K562 (cell line): ENCODE measurements at regions not wholly inside any gene's neighbourhood (a gene's known extent, or its start where the extent isn't known, plus 50 kb on each side); places are given as distances from the start of the nearest gene placed in this dataset.

Experiments used
- ATAC-seq: fragments of 200-7000 bp; cut with Tn5 transposase; 3 replicates; pipeline ENCODE4 v1.9.1; 2020; ENCODE audit warnings: moderate library complexity
- BruUV-seq: library from RNA; stranded (reverse); fragments of 400-500 nt; replicated peaks from 2 replicates; lab custom pipeline; 2021; lab: Mats Ljungman, UMichigan
- CTCF ChIA-PET: fragments of 300-600 bp; formaldehyde crosslinking; extraction: SDS; loops from one replicate; lab custom pipeline; 2021; ENCODE audit warnings: low intra/inter-chr PET ratio; lab: Yijun Ruan, JAX
- POLR2A ChIA-PET: fragments of 300-600, 350-650 bp; sonication (Branson Sonifier 250); formaldehyde crosslinking; extraction: SDS; loops from one replicate; lab custom pipeline; 2021; ENCODE audit warnings: antibody characterized with exemption, inconsistent platforms; lab: Yijun Ruan, JAX
- DNase-seq, 4 experiments: peaks; one replicate each; pipeline versions ENCODE4 v3.0.0 to v3.0.0-alpha.2; 2011 to 2018; ENCODE audit warnings: low spot score in 3 of 4, mixed read lengths in 3 of 4; ENCODE audit errors: extremely low read depth in 1 of 4
- FAIRE-seq: peaks from 2 replicates; lab custom pipeline; 2011; peaks lifted over from hg19 to GRCh38; lab: Jason Lieb, UNC
- H2AFZ ChIP-seq: 2 replicates; pipeline ENCODE4 v1.6.0; 2011; ENCODE audit warnings: low read depth, low read length, control low read depth, inconsistent platforms
- H3K27ac ChIP-seq: fragments of 200-600 bp; 3 replicates; pipeline ENCODE4 v1.8.0; 2011; ENCODE audit warnings: low read depth, mild to moderate bottlenecking, control low read depth, inconsistent platforms, low read length, moderate library complexity, mixed read lengths; ENCODE audit errors: extremely low read depth
- H3K27me3 ChIP-seq, 2 experiments: fragments of 300-600 bp in 1 of 2; 2 replicates in 1 of 2; 3 replicates in 1 of 2; pipeline versions ENCODE4 v1.6.0 to v1.8.0; 2011; ENCODE audit warnings: inconsistent platforms in 2 of 2, low read length in 2 of 2, mild to moderate bottlenecking in 1 of 2, mixed read lengths in 1 of 2, moderate library complexity in 1 of 2; ENCODE audit not compliant: control insufficient read depth in 2 of 2, insufficient read depth in 2 of 2
- H3K36me3 ChIP-seq: fragments of 300-600 bp; 3 replicates; pipeline ENCODE4 v1.8.0; 2011; ENCODE audit warnings: mild to moderate bottlenecking, low read length, inconsistent platforms; ENCODE audit not compliant: control insufficient read depth, insufficient read depth
- H3K4me1 ChIP-seq, 2 experiments: fragments of 200-600 bp in 1 of 2; replicated peaks in 1 of 2; 2 replicates in 1 of 2; 3 replicates in 1 of 2; pipeline versions ENCODE4 v1.5.1 to v1.8.0; 2011; ENCODE audit warnings: inconsistent platforms in 2 of 2, low read length in 2 of 2, mild to moderate bottlenecking in 1 of 2, mixed read lengths in 1 of 2, moderate library complexity in 1 of 2; ENCODE audit not compliant: control insufficient read depth in 2 of 2, insufficient read depth in 2 of 2
- H3K4me2 ChIP-seq: 2 replicates; pipeline ENCODE4 v1.6.1; 2011; ENCODE audit warnings: low read length, control low read depth, inconsistent platforms, mixed read lengths; ENCODE audit not compliant: insufficient read depth
- H3K4me3 ChIP-seq: fragments of 200-600 bp; sonication (generic), shearing (Covaris generic); 2 replicates; pipeline ENCODE4 v1.5.1; 2016; ENCODE audit warnings: control low read depth, inconsistent platforms
- H3K79me2 ChIP-seq: fragments of 200-600 bp; 3 replicates; pipeline ENCODE4 v1.8.0; 2011; ENCODE audit warnings: low read length, inconsistent platforms; ENCODE audit not compliant: control insufficient read depth, insufficient read depth
- H3K9ac ChIP-seq, 2 experiments: 2 replicates each; pipeline versions ENCODE4 v1.6.0 to v1.6.1; 2011; ENCODE audit warnings: low read depth in 2 of 2, low read length in 2 of 2, control low read depth in 1 of 2, inconsistent platforms in 1 of 2, mild to moderate bottlenecking in 1 of 2, mixed read lengths in 1 of 2; ENCODE audit not compliant: insufficient read depth in 1 of 2
- H3K9me1 ChIP-seq: one replicate; pipeline ENCODE4 v1.6.0; 2011; ENCODE audit warnings: inconsistent platforms, mild to moderate bottlenecking, low read length, moderate library complexity; ENCODE audit not compliant: control insufficient read depth, insufficient read depth
- H3K9me3 ChIP-seq: replicated peaks from 2 replicates; pipeline ENCODE4 v1.5.1; 2011; ENCODE audit warnings: low read depth, low read length, inconsistent platforms; ENCODE audit not compliant: control insufficient read depth, insufficient read depth
- H4K20me1 ChIP-seq: replicated peaks from 2 replicates; pipeline ENCODE4 v1.6.1; 2011; ENCODE audit warnings: low read length, inconsistent platforms, mixed read lengths; ENCODE audit not compliant: control insufficient read depth, insufficient read depth
- BRF2 ChIP-seq: IDR thresholded peaks from 3 replicates; pipeline ENCODE4 v1.6.1; 2011; ENCODE audit warnings: borderline replicate concordance, mild to moderate bottlenecking; ENCODE audit not compliant: insufficient read length, insufficient read depth
- FOS ChIP-seq: IDR thresholded peaks from 3 replicates; pipeline ENCODE4 v1.6.1; 2011; ENCODE audit not compliant: insufficient read length; ENCODE audit errors: extremely low read depth
- FOXK2 ChIP-seq, 2 experiments: fragments of 450-650 bp; IDR thresholded peaks in 1 of 2; conservative IDR thresholded peaks in 1 of 2; 2 replicates each; pipeline ENCODE4 v1.6.1; 2016; ENCODE audit warnings: low read depth in 2 of 2, mild to moderate bottlenecking in 1 of 2
- FOXM1 ChIP-seq, 2 experiments: fragments of 450-650 bp in 1 of 2; sonication (generic) in 1 of 2; formaldehyde crosslinking in 1 of 2; IDR thresholded peaks; 2 replicates each; pipeline versions ENCODE4 v1.6.1 to v1.9.0; 2017 to 2022; ENCODE audit warnings: low read depth in 2 of 2, mild to moderate bottlenecking in 2 of 2, missing genetic modification reagents in 1 of 2, moderate library complexity in 1 of 2
- GTF2F1 ChIP-seq: IDR thresholded peaks from 2 replicates; pipeline ENCODE4 v1.6.1; 2011; ENCODE audit warnings: low read depth, low read length, improper control_type of control experiment
- RFX1 ChIP-seq: fragments of 450-650 bp; IDR thresholded peaks from 2 replicates; pipeline ENCODE4 v1.6.1; 2016; ENCODE audit warnings: mild to moderate bottlenecking, moderate library complexity
- ZNF780A ChIP-seq: fragments of 250-450 bp; sonication (Bioruptor Pico); IDR thresholded peaks from 2 replicates; pipeline ENCODE4 v1.5.0; 2021; ENCODE audit warnings: mild to moderate bottlenecking
- WGBS: fragments of 100-300 bp; shearing (Covaris generic); methylation state at CpG from one replicate; pipeline ENCODE4 v1.1.6; 2016; ENCODE audit warnings: low coverage, mixed read lengths; ENCODE audit not compliant: insufficient coverage; ENCODE audit errors: missing lambda C conversion rate; 5-methylcytosine and 5-hydroxymethylcytosine counted together
- in situ Hi-C: fragments of 300-500 bp; cut with MboI; formaldehyde crosslinking; loops from 4 replicates; pipeline ENCODE4 v1.15.0; 2018; ENCODE audit warnings: inconsistent platforms, mixed read lengths
- intact Hi-C: fragments of 100-400 bp; cut with micrococcal nuclease; formaldehyde crosslinking; loops from 2 replicates; pipeline ENCODE4 v1.14.2; 2022

- POLR2A ChIA-PET = interaction anchor here (0.9 kb wide), 1 partner anchor 12 kb away, joined by 4 read pairs; no protein-coding TSS in a partner anchor
- Histone ChIP-seq H3K9me1 (no peaks in the 10 kb centered on the region), H3K36me3 (no peaks in the 10 kb centered on the region)
- intact Hi-C loops = loop anchor here (5.0 kb wide), 1 partner anchor 167 kb away; no protein-coding TSS in a partner anchor
- no peak for TF ChIP-seq FOS
- no peak for TF ChIP-seq BRF2
- TF ChIP-seq ZNF780A (CRISPR knock-in tag) = no peak
- no peak for TF ChIP-seq FOXK2 (conservative IDR thresholded peaks at IDR 0.05 in 1 of 2, IDR thresholded peaks at IDR 0.05 in 1 of 2; ENCODE audit: low read depth in 2 of 2)
- TF ChIP-seq FOXM1 (IDR thresholded peaks at IDR 0.05; ENCODE audit: low read depth) = no peak
- no peak for TF ChIP-seq FOXM1 (CRISPR knock-in tag; IDR thresholded peaks at IDR 0.05; ENCODE audit: low read depth)
- no peak for TF ChIP-seq RFX1
- TF ChIP-seq GTF2F1 = no peak
- TF ChIP-seq, all 486 proteins: peak for 0
- Histone ChIP-seq H3K4me2 (no peak overlapping the region), H3K27me3 (no peaks in the 10 kb centered on the region), H3K9ac (no peak overlapping the region), H4K20me1 (no peaks in the 10 kb centered on the region), H3K27ac (no peak overlapping the region), H3K79me2 (no peaks in the 10 kb centered on the region), H2AFZ (no peak overlapping the region), H3K9me3 (no peaks in the 10 kb centered on the region), H3K4me1 (no peaks in the 10 kb centered on the region), H3K4me3 (no peak overlapping the region)
- CTCF ChIA-PET = interaction anchor here (0.7 kb wide), 1 partner anchor 233 kb away, joined by 4 read pairs; no protein-coding TSS in a partner anchor
- ATAC-seq (no peak), DNase-seq (no peak), FAIRE-seq (no peak)
- in situ Hi-C loops = no loop called here
- no TSS peak for BruUV-seq
- 0% methylated on average over 4 of the region's 4 CpGs for WGBS
These were observed 344.0 kb downstream of the REEP3 start for GRCh38 chr10:63865210-63865609.
